ENCODE measurements at regions not wholly inside any gene's neighbourhood (a gene's known extent, or its start where the extent isn't known, plus 50 kb on each side); places are given as distances from the start of the nearest gene placed in this dataset.
A peak's percentile ranks its signal among the peaks of the same experiment; 100 is the strongest.

- no peak for DNase-seq
- H3K4me1 ChIP-seq = no peaks in the 10 kb centered on the region
- H3K36me3 ChIP-seq = no peaks in the 10 kb centered on the region
- H3K27me3 ChIP-seq = no peaks in the 10 kb centered on the region
- intact Hi-C loops (cut with DNase I; ENCODE audit: low total_unique reads) = no loop called here
- H3K27ac ChIP-seq = no peak overlapping the region
- no peak for TF ChIP-seq CTCF (IDR thresholded peaks at IDR 0.05)
- TF ChIP-seq POLR2A (IDR thresholded peaks at IDR 0.05) = no peak
- H3K9me3 ChIP-seq = no peaks in the 10 kb centered on the region
- H3K4me3 ChIP-seq = no peak overlapping the region
Measured at GRCh38 chr6:105925706-105926105, 160.4 kb upstream of the PRDM1 start.

DNA sequence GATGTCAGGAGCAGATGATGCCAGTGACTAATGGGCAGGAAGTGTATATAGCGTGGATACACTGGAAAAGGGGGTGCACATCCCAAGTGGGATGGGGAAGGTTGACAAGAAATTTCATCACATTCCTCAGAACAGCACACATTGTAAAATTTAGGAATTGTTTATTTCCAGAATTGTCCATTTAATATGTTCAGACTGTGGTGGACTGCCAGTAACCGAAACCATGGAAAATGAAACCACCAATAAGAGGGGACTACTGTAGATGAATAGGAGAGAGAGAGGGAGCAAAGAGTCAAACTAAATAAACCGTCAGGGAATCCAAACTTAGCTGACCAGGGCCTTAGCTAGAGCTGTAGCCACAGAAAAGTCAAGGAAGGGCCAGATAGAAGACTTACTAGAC lies 164.4 kb upstream of the PRDM1 start:
- Histone ChIP-seq H3K27me3 (no peaks in the 10 kb centered on the region), H3K36me3 (no peaks in the 10 kb centered on the region), H3K27ac (no peak overlapping the region), H3K4me1 (no peaks in the 10 kb centered on the region), H3K9me3 (no peaks in the 10 kb centered on the region), H3K4me3 (no peak overlapping the region)
- DNase-seq = no peak
- TF ChIP-seq CTCF (IDR thresholded peaks at IDR 0.05) (no peak), POLR2A (IDR thresholded peaks at IDR 0.05) (no peak)
- intact Hi-C loops (cut with DNase I; ENCODE audit: low total_unique reads) = no loop called here

- DNase-seq = no peak
- Histone ChIP-seq H3K36me3 (no peaks in the 10 kb centered on the region), H3K27me3 (no peaks in the 10 kb centered on the region), H3K9me3 (no peaks in the 10 kb centered on the region), H3K4me1 (no peaks in the 10 kb centered on the region), H3K4me3 (no peak overlapping the region), H3K27ac (no peak overlapping the region)
- intact Hi-C loops (cut with DNase I; ENCODE audit: low total_unique reads) = no loop called here
- TF ChIP-seq POLR2A (IDR thresholded peaks at IDR 0.05) (no peak), CTCF (IDR thresholded peaks at IDR 0.05) (no peak)
Measured at GRCh38 chr6:105920071-105920470, 166.1 kb upstream of the PRDM1 start.

- H3K27ac ChIP-seq = peak overlapping the region in 1 of 2 donors; percentile 30
- no peaks in the 10 kb centered on the region for H3K4me1 ChIP-seq
- H3K27me3 ChIP-seq = no peaks in the 10 kb centered on the region
- no peaks in the 10 kb centered on the region for H3K36me3 ChIP-seq
- intact Hi-C loops (cut with DNase I; ENCODE audit: low total_unique reads) = no loop called here
- no peak for DNase-seq
- TF ChIP-seq CTCF (IDR thresholded peaks at IDR 0.05) (no peak), POLR2A (IDR thresholded peaks at IDR 0.05) (no peak)
- H3K4me3 ChIP-seq = no peak overlapping the region
- H3K9me3 ChIP-seq = no peaks in the 10 kb centered on the region
Measured at GRCh38 chr6:105917038-105917695, 169.0 kb upstream of the PRDM1 start.

GRCh38 chr6:105911106-105911629 lies 175.0 kb upstream of the PRDM1 start:
- no peaks in the 10 kb centered on the region for H3K9me3 ChIP-seq
- DNase-seq = no peak
- TF ChIP-seq POLR2A (IDR thresholded peaks at IDR 0.05) = no peak
- TF ChIP-seq CTCF (IDR thresholded peaks at IDR 0.05) = no peak
- intact Hi-C loops (cut with DNase I; ENCODE audit: low total_unique reads) = no loop called here
- H3K36me3 ChIP-seq = no peaks in the 10 kb centered on the region
- H3K4me3 ChIP-seq = no peak overlapping the region
- H3K27ac ChIP-seq = no peak overlapping the region
- no peaks in the 10 kb centered on the region for H3K4me1 ChIP-seq
- no peaks in the 10 kb centered on the region for H3K27me3 ChIP-seq
